ENCODE measurements at regions not wholly inside any gene's neighbourhood (a gene's known extent, or its start where the extent isn't known, plus 50 kb on each side); places are given as distances from the start of the nearest gene placed in this dataset.

DNA sequence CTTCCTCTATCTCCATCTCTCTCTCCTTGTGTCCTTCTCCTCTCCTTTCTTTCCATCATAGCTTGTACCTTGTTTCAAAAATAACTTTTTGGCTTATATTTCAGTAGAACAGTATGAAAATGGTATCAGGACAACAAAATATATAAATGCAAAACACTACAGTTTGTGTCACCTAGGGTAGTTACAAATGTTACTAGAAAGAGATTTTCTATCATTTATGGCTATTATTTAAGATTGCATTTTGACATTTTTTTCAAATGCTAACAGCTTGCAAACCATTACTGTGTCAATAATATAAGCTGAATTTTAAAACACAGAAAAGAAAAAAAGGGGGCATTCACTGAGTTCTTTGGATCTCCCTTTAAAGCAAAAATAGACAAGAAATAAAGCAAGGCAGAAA lies 392.3 kb upstream of the LRRC4C start:
- TF ChIP-seq CTCF (IDR thresholded peaks at IDR 0.05): no peak

GRCh38 chr11:41861838-41862237 lies 402.4 kb upstream of the LRRC4C start:
- no peak overlapping the region for H3K27ac ChIP-seq
- no peak overlapping the region for H3K4me2 ChIP-seq (ENCODE audit: low read length)
- no peaks in the 10 kb centered on the region for H3K79me2 ChIP-seq
- H3K9me3 ChIP-seq (ENCODE audit: control insufficient read depth, low read length): no peaks in the 10 kb centered on the region
- no peak overlapping the region for H2AFZ ChIP-seq
- H3K4me1 ChIP-seq: no peaks in the 10 kb centered on the region
- H3K27me3 ChIP-seq (ENCODE audit: control insufficient read depth, insufficient read depth, low read length): no peaks in the 10 kb centered on the region
- no peak overlapping the region for H3K9ac ChIP-seq
- no peak overlapping the region for H3K4me3 ChIP-seq (ENCODE audit: low read depth, low read length)
- no peaks in the 10 kb centered on the region for H3K36me3 ChIP-seq (ENCODE audit: control insufficient read depth, insufficient read depth, low read length)
- no peak for TF ChIP-seq CTCF (IDR thresholded peaks at IDR 0.05)

More for the DNA sequence above, 392.3 kb upstream of the LRRC4C start:
- Histone ChIP-seq H3K36me3 (ENCODE audit: control insufficient read depth, insufficient read depth, low read length) (no peaks in the 10 kb centered on the region), H3K79me2 (no peaks in the 10 kb centered on the region), H2AFZ (no peak overlapping the region), H3K9ac (no peak overlapping the region), H3K4me1 (no peaks in the 10 kb centered on the region), H3K4me2 (ENCODE audit: low read length) (no peak overlapping the region), H3K9me3 (ENCODE audit: control insufficient read depth, low read length) (no peaks in the 10 kb centered on the region), H3K27ac (no peak overlapping the region), H3K27me3 (ENCODE audit: control insufficient read depth, insufficient read depth, low read length) (no peaks in the 10 kb centered on the region), H3K4me3 (ENCODE audit: low read depth, low read length) (no peak overlapping the region)

DNA sequence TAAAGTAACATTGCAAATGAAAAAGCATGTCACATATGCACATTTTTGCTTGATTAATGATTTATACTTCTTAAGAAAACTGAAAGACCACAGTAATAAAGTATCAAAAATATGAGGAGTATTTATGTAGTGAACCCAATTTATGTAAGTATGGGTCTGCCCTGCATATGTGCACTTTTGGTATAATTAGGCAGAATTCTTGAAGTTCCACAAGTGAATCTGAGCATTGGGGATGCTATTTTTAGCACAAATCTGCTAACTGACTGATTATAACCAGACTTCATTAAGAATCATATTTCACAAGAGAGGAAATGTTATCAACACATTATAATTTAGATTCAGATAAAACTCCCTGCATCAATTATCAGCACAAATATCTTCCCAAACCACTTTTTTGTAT lies 407.1 kb upstream of the LRRC4C start:
- Histone ChIP-seq H3K36me3 (ENCODE audit: control insufficient read depth, insufficient read depth, low read length) (no peaks in the 10 kb centered on the region), H2AFZ (no peak overlapping the region), H3K9ac (no peak overlapping the region), H3K4me2 (ENCODE audit: low read length) (no peak overlapping the region), H3K4me3 (ENCODE audit: low read depth, low read length) (no peak overlapping the region), H3K79me2 (no peaks in the 10 kb centered on the region), H3K27me3 (ENCODE audit: control insufficient read depth, insufficient read depth, low read length) (no peaks in the 10 kb centered on the region), H3K4me1 (no peaks in the 10 kb centered on the region), H3K9me3 (ENCODE audit: control insufficient read depth, low read length) (no peaks in the 10 kb centered on the region), H3K27ac (no peak overlapping the region)
- no peak for TF ChIP-seq CTCF (IDR thresholded peaks at IDR 0.05)

DNA sequence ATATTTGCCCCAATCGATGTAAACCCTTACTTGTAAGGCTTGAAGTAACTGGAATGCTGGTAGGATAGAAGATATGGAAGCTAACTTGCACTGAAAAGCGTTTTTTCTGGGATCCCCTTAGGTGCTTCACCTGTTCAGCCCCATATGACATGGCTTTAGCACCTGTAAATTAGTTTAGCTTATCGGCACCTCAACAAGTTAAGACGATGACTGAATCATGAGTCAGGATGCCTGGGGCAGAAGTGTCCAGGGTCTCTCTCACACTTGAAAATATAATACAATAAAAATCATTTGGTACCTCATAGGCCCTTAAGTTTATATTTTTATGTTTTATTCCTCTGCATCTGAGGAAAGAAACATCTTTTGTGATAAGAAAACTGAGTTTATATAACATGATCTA lies 409.2 kb upstream of the LRRC4C start:
- Histone ChIP-seq H3K4me2 (ENCODE audit: low read length) (no peak overlapping the region), H3K36me3 (ENCODE audit: control insufficient read depth, insufficient read depth, low read length) (no peaks in the 10 kb centered on the region), H2AFZ (no peak overlapping the region), H3K4me1 (no peaks in the 10 kb centered on the region), H3K79me2 (no peaks in the 10 kb centered on the region), H3K27ac (no peak overlapping the region), H3K4me3 (ENCODE audit: low read depth, low read length) (no peak overlapping the region), H3K9me3 (ENCODE audit: control insufficient read depth, low read length) (no peaks in the 10 kb centered on the region), H3K9ac (no peak overlapping the region), H3K27me3 (ENCODE audit: control insufficient read depth, insufficient read depth, low read length) (no peaks in the 10 kb centered on the region)
- TF ChIP-seq CTCF (IDR thresholded peaks at IDR 0.05): no peak

GRCh38 chr11:41872426-41872825 lies 413.0 kb upstream of the LRRC4C start:
- H3K9me3 ChIP-seq (ENCODE audit: control insufficient read depth, low read length): no peaks in the 10 kb centered on the region
- no peak overlapping the region for H3K9ac ChIP-seq
- H3K4me2 ChIP-seq (ENCODE audit: low read length): no peak overlapping the region
- H3K4me3 ChIP-seq (ENCODE audit: low read depth, low read length): no peak overlapping the region
- no peak overlapping the region for H2AFZ ChIP-seq
- no peaks in the 10 kb centered on the region for H3K36me3 ChIP-seq (ENCODE audit: control insufficient read depth, insufficient read depth, low read length)
- H3K4me1 ChIP-seq: no peaks in the 10 kb centered on the region
- H3K79me2 ChIP-seq: no peaks in the 10 kb centered on the region
- no peak for TF ChIP-seq CTCF (IDR thresholded peaks at IDR 0.05)
- no peak overlapping the region for H3K27ac ChIP-seq
- H3K27me3 ChIP-seq (ENCODE audit: control insufficient read depth, insufficient read depth, low read length): no peaks in the 10 kb centered on the region

Data from parathyroid adenoma (tissue), 2 donors.